GM19452 (cell line): ENCODE measurements at regions not wholly inside any gene's neighbourhood (a gene's known extent, or its start where the extent isn't known, plus 50 kb on each side); places are given as distances from the start of the nearest gene placed in this dataset.

Experiments
- ATAC-seq: cut with Tn5 transposase; IDR thresholded peaks from one replicate; pipeline ENCODE4 v1.9.1; 2021; ENCODE audit not compliant: unreplicated experiment

GRCh38 chrX:39519566-39520301 is 578.0 kb downstream of the BCOR start:
- ATAC-seq = no peak

DNA sequence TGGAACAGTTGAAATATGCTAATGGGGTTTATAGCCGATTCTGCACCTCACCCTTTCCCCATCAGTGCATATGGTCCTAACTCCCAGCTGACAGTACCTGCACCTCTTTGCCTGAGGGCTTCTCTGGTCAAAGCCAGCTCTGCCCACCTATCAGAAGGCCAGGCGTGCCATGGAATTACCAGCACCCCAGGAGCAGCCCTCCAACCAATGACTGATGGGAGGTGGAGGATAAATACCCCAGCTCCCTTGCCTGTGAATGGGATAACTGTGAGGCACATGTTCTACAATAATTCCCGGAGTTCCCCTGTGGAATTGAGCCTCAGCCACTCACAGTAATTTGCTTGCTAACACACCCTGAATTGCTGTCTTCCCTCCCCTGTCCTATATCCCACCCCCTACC is 572.0 kb downstream of the BCOR start:
- no peak for ATAC-seq

DNA sequence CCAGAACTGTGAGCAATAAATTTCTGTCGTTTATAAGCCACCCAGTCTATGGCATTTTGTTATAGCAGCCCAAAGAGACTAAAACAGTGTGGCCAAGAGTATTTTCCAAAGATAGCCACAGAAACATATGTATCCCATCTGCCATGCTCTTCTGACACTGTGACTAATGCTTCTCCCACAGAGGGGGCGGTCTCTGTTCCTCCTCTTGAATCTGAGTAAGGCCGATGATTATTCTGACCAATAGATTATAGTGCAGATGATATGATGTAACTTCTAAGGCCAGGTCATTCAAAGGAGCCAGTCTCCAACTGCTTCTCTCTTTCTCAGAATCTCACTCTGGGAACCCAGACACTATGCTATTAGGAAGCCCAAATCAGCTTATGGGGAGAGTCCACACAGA is 570.7 kb downstream of the BCOR start:
- no peak for ATAC-seq

GRCh38 chrX:39528161-39528916 is 569.4 kb downstream of the BCOR start:
- ATAC-seq = no peak

GRCh38 chrX:39532761-39533160 is 565.0 kb downstream of the BCOR start:
- no peak for ATAC-seq

DNA sequence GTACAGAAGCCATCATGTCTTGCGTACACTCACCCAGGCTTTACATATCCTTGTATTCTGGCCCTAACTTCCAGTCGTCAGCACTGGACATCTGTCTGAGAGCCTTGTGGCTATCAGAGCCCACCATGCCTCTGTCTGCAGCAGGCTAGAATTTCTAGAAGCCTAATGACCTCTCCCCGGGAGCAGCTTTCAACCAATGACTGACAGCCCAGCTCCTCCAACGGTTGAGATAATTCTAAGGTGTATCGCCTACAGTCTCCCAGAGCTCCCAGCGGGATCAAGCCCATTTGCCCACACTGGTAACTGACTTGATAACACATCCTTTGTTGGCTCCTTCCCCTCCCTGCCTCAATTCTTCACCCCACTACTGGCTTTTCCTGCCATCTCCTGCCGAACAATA is 562.8 kb downstream of the BCOR start:
- ATAC-seq = no peak

- no peak for ATAC-seq
Observed at GRCh38 chrX:39536211-39536610, 561.5 kb downstream of the BCOR start.

DNA sequence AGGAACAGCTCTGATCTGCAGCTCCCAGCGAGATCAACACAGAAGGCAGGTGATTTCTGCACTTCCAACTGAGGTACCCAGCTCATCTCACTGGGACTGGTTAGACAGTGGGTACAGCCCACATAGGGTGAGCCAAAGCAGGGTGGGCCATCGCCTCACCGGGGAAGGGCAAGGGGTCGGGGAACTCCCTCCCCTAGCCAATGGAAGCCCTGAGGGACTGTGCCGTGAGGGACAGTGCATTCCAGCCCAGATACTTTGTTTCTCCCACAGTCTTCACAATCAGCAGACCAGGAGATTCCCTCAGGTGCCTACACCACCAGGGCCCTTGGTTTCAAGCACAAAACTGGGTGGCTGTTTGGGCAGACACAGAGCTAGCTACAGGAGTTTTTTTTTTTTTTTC is 555.9 kb downstream of the BCOR start:
- ATAC-seq = no peak

DNA sequence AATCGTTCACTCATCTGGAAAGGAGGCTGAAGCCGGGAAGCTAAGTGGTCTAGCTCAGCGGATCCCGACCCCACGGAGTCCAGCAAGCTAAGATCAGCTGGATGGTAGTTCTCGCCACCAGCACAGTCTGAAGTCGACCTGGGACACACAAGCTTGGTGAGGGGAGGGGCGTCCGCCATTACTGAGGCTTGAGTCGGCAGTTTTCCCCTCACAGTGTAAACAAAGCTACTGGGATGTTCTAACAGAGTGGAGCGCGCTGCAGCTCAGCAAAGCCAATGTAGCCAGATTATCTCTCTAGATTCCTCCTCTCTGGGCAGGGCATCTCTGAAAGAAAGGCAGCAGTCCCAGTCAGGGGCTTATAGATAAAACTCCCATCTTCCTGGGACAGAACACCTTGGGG is 555.4 kb downstream of the BCOR start:
- ATAC-seq = no peak

DNA sequence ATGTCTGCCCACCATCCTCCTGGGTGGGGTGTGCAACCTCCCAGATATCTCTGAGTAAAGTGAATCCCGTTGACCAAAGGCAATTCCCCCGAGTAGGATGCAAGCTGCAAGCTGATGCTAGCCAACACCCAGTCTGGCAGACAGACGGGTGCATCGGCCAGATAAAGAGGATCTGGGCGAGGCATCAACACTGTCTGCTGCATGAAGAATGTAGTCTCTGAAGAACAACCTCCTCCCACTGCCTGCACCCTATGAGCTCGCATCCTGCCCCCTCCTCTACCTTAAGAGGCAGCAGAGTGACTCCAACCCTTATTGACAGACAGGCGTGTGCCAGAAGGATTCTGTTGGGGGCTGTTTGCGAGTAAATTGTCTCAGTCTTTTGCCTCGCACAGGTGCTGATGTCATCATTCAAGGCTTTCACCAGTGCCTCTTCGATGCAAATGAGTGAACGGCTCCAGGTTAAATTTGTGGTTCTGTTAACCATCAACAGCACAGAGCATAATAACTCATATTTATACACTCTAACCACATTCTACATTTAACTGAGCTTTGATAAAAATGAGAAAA is 546.9 kb downstream of the BCOR start:
- no peak for ATAC-seq

DNA sequence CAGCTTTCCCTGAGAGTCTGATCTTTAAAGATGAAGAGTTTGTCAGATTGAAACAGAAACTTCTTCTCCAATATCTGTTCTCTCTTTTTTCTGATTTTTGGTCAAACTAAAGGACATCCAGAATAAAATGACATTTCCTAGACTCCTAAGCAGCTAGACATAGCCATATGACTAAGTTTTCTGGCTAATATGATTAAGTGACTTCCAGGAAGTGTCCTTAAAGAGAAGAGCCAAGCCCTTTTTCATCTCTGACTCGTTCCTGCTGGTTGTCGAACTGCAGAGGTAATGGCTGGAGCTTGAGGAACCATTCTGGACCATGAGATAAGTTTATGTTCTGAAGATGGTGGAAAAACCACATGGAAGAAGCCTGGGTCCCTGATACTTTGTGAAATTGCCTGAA is 546.0 kb downstream of the BCOR start:
- no peak for ATAC-seq

DNA sequence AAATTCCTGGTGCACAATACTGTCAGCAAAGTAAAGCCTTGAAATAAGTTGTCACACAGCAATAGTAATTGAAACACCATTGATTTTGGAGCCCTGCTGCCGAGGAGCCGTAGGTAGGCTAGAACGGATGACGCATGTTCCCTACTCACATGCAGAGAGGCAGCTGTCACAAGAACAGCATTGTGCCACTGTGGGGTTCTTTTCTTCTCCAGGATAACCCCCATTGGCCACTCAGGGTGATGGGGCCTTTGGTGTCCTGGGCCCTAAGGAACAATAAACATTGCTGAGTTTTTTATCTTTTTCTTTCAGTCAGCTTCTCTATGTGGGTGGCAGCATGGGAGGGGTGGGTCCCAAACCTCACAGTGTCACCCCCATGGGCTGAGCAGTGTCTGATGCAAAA is 542.3 kb downstream of the BCOR start:
- no peak for ATAC-seq

DNA sequence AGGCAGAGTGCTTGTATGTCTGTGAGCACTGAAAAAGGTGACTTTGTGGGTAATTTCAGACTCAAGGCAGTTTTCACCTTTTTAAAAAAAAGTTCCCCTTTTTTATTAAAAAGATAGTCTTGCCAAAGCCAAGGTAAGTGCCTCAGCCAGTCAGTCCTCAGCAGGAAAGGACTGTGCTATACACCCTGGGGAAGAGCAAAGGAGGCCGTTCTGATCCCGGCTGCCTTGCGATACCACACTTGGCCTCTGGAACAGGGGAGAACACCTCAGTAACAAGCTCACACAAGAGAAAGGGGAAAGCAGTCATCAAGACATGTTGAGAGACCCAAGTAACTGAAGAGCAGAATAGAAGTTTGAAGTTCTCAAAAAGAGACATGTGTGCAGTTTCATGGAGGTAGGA is 541.7 kb downstream of the BCOR start:
- ATAC-seq = no peak

- no peak for ATAC-seq
Observed at GRCh38 chrX:39559229-39559628, 538.5 kb downstream of the BCOR start.

GRCh38 chrX:39560271-39560670 is 537.5 kb downstream of the BCOR start:
- no peak for ATAC-seq

GRCh38 chrX:39563178-39563577 is 534.6 kb downstream of the BCOR start:
- no peak for ATAC-seq

GRCh38 chrX:39564751-39565150 is 533.0 kb downstream of the BCOR start:
- ATAC-seq = no peak

- ATAC-seq = no peak
Observed at GRCh38 chrX:39574178-39574577, 523.6 kb downstream of the BCOR start.

- no peak for ATAC-seq
Observed at GRCh38 chrX:39576041-39576872, 521.5 kb downstream of the BCOR start.

- ATAC-seq = no peak
Observed at GRCh38 chrX:39577206-39577984, 520.4 kb downstream of the BCOR start.
